GM19324 (cell line): ENCODE measurements at regions not wholly inside any gene's neighbourhood (a gene's known extent, or its start where the extent isn't known, plus 50 kb on each side); places are given as distances from the start of the nearest gene placed in this dataset.
"Not testable (repeated sequence)": the region's sequence is repeated elsewhere in the genome, so short reads cannot be mapped to it uniquely, and the experiment has no call there.

Experiments
- ATAC-seq: cut with Tn5 transposase; IDR thresholded peaks from one replicate; pipeline ENCODE4 v1.9.1; 2021; ENCODE audit warnings: mild to moderate bottlenecking, moderate library complexity; ENCODE audit not compliant: unreplicated experiment, low FRiP score

DNA sequence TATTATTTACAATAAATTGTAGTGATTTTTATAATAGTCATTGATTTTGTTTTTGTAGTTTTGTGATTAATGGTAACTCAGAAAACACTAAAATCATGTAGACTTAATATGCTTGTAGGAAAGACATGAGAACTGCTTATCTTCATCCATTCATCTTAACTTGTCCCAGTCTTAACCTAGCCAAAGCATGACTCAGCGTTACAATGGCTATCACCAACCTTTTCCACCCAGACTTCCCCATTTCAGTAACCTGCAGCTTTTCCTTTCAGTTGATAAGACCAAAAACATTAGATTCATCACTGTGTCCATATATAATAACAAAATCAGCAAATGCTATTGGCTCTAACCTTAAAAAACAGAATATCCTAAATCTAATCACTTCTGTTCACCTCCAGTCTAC is 106.2 kb upstream of the KLF8 start:
- ATAC-seq, result no peak

DNA sequence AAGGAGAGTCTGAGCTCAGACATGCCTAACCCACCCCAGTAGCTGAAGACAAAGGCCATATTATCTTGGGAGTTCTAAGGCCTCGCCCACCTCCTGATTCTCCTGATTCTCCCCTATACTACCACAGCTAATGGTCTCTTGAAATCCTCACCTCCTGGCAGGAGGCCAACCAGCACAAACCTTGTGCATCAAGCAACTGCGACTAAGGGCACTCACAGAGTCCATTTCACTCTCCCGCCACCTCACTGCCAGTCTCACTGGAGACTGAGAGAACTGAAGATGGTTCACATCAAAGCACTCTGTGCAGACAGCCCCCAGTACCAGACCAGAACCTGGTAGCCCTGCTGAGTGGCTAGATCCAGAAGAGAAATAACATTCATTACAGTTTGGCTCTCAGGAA is 102.1 kb upstream of the KLF8 start:
- ATAC-seq, result no peak

DNA sequence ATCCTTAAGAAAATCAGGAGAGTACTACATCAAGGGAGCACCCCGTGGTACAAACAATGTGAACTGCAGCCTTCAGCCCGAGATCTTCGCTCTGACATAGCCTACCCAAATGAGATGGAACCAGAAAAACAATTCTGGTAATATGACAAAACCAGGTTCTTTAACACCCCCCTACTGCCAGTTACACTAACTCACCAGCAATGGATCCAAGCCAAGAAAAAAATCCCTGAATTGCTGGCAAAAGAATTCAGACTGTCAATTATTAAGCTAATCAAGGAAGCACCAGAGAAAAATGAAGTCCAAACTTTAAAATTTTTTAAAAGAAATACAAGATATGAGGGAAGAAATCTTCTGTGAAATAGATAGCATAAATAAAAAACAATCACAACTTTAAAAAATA is 101.7 kb upstream of the KLF8 start:
- no peak for ATAC-seq

- ATAC-seq, result not testable (repeated sequence)
These were observed 68.0 kb upstream of the KLF8 start for GRCh38 chrX:56164135-56164534.
